Left ventricle myocardium inferior (tissue), 1 donor: ENCODE measurements at regions not wholly inside any gene's neighbourhood (a gene's known extent, or its start where the extent isn't known, plus 50 kb on each side); places are given as distances from the start of the nearest gene placed in this dataset.
"Not testable (repeated sequence)": the region's sequence is repeated elsewhere in the genome, so short reads cannot be mapped to it uniquely, and the experiment has no call there.

Experiments
- DNase-seq: peaks from one replicate; pipeline ENCODE4 v3.0.0-alpha.2; 2020
- H3K27ac ChIP-seq: fragments of 200-600 bp; replicated peaks from 2 replicates; pipeline ENCODE4 v1.8.0; 2021
- H3K27me3 ChIP-seq: fragments of 200-600 bp; 2 replicates; pipeline ENCODE4 v1.8.0; 2021; ENCODE audit warnings: low read depth
- H3K36me3 ChIP-seq: fragments of 200-600 bp; 2 replicates; pipeline ENCODE4 v1.8.0; 2021
- H3K4me1 ChIP-seq: fragments of 200-600 bp; 2 replicates; pipeline ENCODE4 v1.8.0; 2021
- H3K4me3 ChIP-seq: fragments of 200-600 bp; 2 replicates; pipeline ENCODE4 v1.8.0; 2021; ENCODE audit warnings: mild to moderate bottlenecking, moderate library complexity
- H3K9me3 ChIP-seq: fragments of 200-600 bp; replicated peaks from 2 replicates; pipeline ENCODE4 v1.8.0; 2021
- CTCF ChIP-seq: fragments of 200-600 bp; IDR thresholded peaks from 2 replicates; pipeline ENCODE4 v1.8.0; 2021; ENCODE audit warnings: antibody characterized with exemption, mild to moderate bottlenecking, borderline replicate concordance
- intact Hi-C: fragments of 100-400 bp; cut with micrococcal nuclease; formaldehyde crosslinking; loops from one replicate; pipeline ENCODE4 v1.11.0; 2022
- donor health status: DM: no; HTN: yes; CAD: no; lungs with severe emphysema.

- H3K27ac ChIP-seq, H3K36me3 ChIP-seq, intact Hi-C loops, H3K4me3 ChIP-seq, H3K4me1 ChIP-seq, H3K27me3 ChIP-seq, DNase-seq: not testable (repeated sequence)
- H3K9me3 ChIP-seq, result peaks cover 12% of the 10 kb centered on the region
Observed at GRCh38 chr12:116327992-116328391, 50.5 kb upstream of the MED13L start.

GRCh38 chr12:116331876-116332275 is 54.4 kb upstream of the MED13L start:
- no peak for DNase-seq
- intact Hi-C loops, result no loop called here
- H3K4me3 ChIP-seq, result no peak overlapping the region
- H3K27ac ChIP-seq, result no peak overlapping the region
- H3K9me3 ChIP-seq, result peaks cover 12% of the 10 kb centered on the region
- no peaks in the 10 kb centered on the region for H3K27me3 ChIP-seq
- TF ChIP-seq CTCF, result no peak
- H3K4me1 ChIP-seq, result no peaks in the 10 kb centered on the region
- H3K36me3 ChIP-seq, result no peaks in the 10 kb centered on the region

- no peaks in the 10 kb centered on the region for H3K36me3 ChIP-seq
- H3K4me3 ChIP-seq, result no peak overlapping the region
- H3K27me3 ChIP-seq, result no peaks in the 10 kb centered on the region
- intact Hi-C loops, result no loop called here
- no peaks in the 10 kb centered on the region for H3K4me1 ChIP-seq
- no peak for DNase-seq
- no peak for TF ChIP-seq CTCF
- H3K27ac ChIP-seq, result no peak overlapping the region
- H3K9me3 ChIP-seq, result peaks cover 7% of the 10 kb centered on the region
Observed at GRCh38 chr12:116332705-116333380, 55.4 kb upstream of the MED13L start.

GRCh38 chr12:116333402-116333801 is 55.9 kb upstream of the MED13L start:
- intact Hi-C loops, result no loop called here
- H3K36me3 ChIP-seq, result no peaks in the 10 kb centered on the region
- no peak for TF ChIP-seq CTCF
- H3K27me3 ChIP-seq, result no peaks in the 10 kb centered on the region
- H3K4me1 ChIP-seq, result no peaks in the 10 kb centered on the region
- peaks cover 1% of the 10 kb centered on the region for H3K9me3 ChIP-seq
- H3K4me3 ChIP-seq, result no peak overlapping the region
- DNase-seq, result no peak
- no peak overlapping the region for H3K27ac ChIP-seq

- no peak overlapping the region for H3K27ac ChIP-seq
- intact Hi-C loops, result no loop called here
- no peaks in the 10 kb centered on the region for H3K4me1 ChIP-seq
- no peaks in the 10 kb centered on the region for H3K9me3 ChIP-seq
- no peak for DNase-seq
- no peaks in the 10 kb centered on the region for H3K27me3 ChIP-seq
- H3K4me3 ChIP-seq, result no peak overlapping the region
- TF ChIP-seq CTCF, result no peak
- H3K36me3 ChIP-seq, result no peaks in the 10 kb centered on the region
Observed at GRCh38 chr12:116336542-116337065, 59.1 kb upstream of the MED13L start.

- H3K9me3 ChIP-seq, result peaks cover 6% of the 10 kb centered on the region
- intact Hi-C loops, result no loop called here
- H3K36me3 ChIP-seq, result no peaks in the 10 kb centered on the region
- no peaks in the 10 kb centered on the region for H3K27me3 ChIP-seq
- H3K27ac ChIP-seq, result no peak overlapping the region
- no peaks in the 10 kb centered on the region for H3K4me1 ChIP-seq
- no peak for TF ChIP-seq CTCF
- DNase-seq, result no peak
- no peak overlapping the region for H3K4me3 ChIP-seq
Observed at GRCh38 chr12:116337312-116337711, 59.8 kb upstream of the MED13L start.
